ENCODE measurements at regions not wholly inside any gene's neighbourhood (a gene's known extent, or its start where the extent isn't known, plus 50 kb on each side); places are given as distances from the start of the nearest gene placed in this dataset.

DNA sequence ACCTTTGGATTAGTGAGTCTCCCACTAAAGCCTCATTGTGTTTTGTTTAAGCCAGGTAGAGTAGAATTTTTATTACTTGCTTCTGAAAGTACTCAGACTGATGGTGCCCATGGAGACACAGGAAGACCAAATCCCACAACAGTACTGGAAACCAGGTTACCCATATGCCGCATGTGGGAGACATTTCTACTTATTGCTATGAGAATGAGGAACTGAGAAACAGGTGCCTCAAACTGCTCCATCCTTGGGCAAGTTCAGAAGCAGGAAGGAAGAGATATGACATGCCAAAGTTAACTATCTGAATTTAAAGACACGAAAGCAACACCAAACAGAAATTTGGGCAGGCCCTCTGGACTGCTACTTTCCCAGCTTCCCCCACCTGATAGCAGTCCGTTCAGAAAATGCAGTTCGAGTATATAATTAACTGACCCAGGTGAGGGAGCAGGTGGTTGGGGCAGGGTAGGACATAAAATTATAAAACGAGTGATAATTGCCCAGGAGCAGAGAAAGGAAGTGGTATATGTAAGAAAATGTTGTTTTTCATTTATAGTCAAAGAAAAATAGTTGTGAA, 382.3 kb upstream of the MTPN start:
- no peak overlapping the region for H3K27ac Mint-ChIP-seq

DNA sequence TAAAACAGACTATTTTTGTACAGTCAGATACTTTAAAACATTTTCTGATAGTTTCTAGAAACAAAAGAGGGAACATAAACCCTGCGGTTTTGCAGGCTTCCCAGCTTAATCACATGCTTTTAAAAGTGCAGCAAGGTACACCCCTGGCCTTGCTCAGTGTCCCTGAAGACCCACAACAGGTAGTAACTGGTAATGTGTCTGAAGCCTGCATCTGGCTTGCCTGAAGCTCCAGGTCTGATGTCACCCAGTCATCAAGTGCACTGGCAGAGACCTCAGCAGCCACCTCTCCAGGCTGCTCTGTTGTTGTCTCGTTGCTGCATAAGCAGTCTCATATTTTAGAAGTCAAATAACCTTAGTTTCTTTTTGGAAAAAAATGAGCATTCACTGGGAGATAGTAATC, 376.1 kb upstream of the MTPN start:
- H3K27ac ChIP-seq (ENCODE audit: low read length in 2 of 2), result no peak overlapping the region
- H3K27me3 ChIP-seq (replicated peaks in 1 of 4; ENCODE audit: control extremely low read depth in 1 of 4, control insufficient read depth in 3 of 4, insufficient read depth in 4 of 4, low read length in 3 of 4), result no peaks in the 10 kb centered on the region
- H2AFZ ChIP-seq (ENCODE audit: insufficient read depth, low read depth, low read length, poor library complexity, severe bottlenecking), result no peak overlapping the region
- no peaks in the 10 kb centered on the region for H3K79me2 ChIP-seq (ENCODE audit: control insufficient read depth, insufficient read depth, low read length)
- no peaks in the 10 kb centered on the region for H3K9me3 ChIP-seq (ENCODE audit: control extremely low read depth in 1 of 3, control insufficient read depth in 2 of 3, insufficient read depth in 1 of 3, low read length in 2 of 3)
- ChIA-PET POLR2A (no interaction called here), CTCF (no interaction called here)
- WGBS (ENCODE audit: insufficient coverage), result 67% methylated on average over 1 of the region's 2 CpGs
- H3K4me2 ChIP-seq (replicated peaks; ENCODE audit: low read depth, low read length, poor library complexity, severe bottlenecking), result no peak overlapping the region
- no peak overlapping the region for H3K4me3 Mint-ChIP-seq
- no peaks in the 10 kb centered on the region for H3K9me3 Mint-ChIP-seq (ENCODE audit: insufficient read depth)
- intact Hi-C loops (cut with micrococcal nuclease), result no loop called here
- no peak for DNase-seq
- no peak overlapping the region for H3K27ac Mint-ChIP-seq
- ATAC-seq (ENCODE audit: low read depth), result no peak
- no peaks in the 10 kb centered on the region for H3K36me3 ChIP-seq (replicated peaks in 1 of 2; ENCODE audit: control extremely low read depth in 1 of 2, control insufficient read depth in 1 of 2, extremely low read depth in 1 of 2, insufficient read depth in 2 of 2, low read length in 1 of 2)
- H3K4me1 Mint-ChIP-seq, result no peaks in the 10 kb centered on the region
- no peak overlapping the region for H3K4me3 ChIP-seq (ENCODE audit: control extremely low read depth in 1 of 5, extremely low read depth in 1 of 5, insufficient read depth in 1 of 5, low read depth in 2 of 5, low read length in 4 of 5)
- H3K9ac ChIP-seq (ENCODE audit: low read length), result no peak overlapping the region
- no peaks in the 10 kb centered on the region for H4K20me1 ChIP-seq (ENCODE audit: control insufficient read depth, insufficient read depth, low read length, poor library complexity, severe bottlenecking)
- no peaks in the 10 kb centered on the region for H3K4me1 ChIP-seq (ENCODE audit: control insufficient read depth in 2 of 2, insufficient read depth in 2 of 2, low read length in 2 of 2)
- no peaks in the 10 kb centered on the region for H3K27me3 Mint-ChIP-seq
- no peak for TF ChIP-seq EZH2 (IDR thresholded peaks at IDR 0.05; ENCODE audit: borderline replicate concordance, insufficient read depth, low read depth, low read length, poor library complexity, severe bottlenecking)
- TF ChIP-seq, protein P1, sequence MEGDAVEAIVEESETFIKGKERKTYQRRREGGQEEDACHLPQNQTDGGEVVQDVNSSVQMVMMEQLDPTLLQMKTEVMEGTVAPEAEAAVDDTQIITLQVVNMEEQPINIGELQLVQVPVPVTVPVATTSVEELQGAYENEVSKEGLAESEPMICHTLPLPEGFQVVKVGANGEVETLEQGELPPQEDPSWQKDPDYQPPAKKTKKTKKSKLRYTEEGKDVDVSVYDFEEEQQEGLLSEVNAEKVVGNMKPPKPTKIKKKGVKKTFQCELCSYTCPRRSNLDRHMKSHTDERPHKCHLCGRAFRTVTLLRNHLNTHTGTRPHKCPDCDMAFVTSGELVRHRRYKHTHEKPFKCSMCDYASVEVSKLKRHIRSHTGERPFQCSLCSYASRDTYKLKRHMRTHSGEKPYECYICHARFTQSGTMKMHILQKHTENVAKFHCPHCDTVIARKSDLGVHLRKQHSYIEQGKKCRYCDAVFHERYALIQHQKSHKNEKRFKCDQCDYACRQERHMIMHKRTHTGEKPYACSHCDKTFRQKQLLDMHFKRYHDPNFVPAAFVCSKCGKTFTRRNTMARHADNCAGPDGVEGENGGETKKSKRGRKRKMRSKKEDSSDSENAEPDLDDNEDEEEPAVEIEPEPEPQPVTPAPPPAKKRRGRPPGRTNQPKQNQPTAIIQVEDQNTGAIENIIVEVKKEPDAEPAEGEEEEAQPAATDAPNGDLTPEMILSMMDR (IDR thresholded peaks at IDR 0.05), result no peak

More for the DNA sequence above, 382.3 kb upstream of the MTPN start:
- intact Hi-C loops (cut with micrococcal nuclease), result no loop called here
- Histone ChIP-seq H3K36me3 (replicated peaks in 1 of 2; ENCODE audit: control extremely low read depth in 1 of 2, control insufficient read depth in 1 of 2, extremely low read depth in 1 of 2, insufficient read depth in 2 of 2, low read length in 1 of 2) (no peaks in the 10 kb centered on the region), H3K27ac (ENCODE audit: low read length in 2 of 2) (peak overlapping the region; percentile 47 to 61), H4K20me1 (ENCODE audit: control insufficient read depth, insufficient read depth, low read length, poor library complexity, severe bottlenecking) (no peaks in the 10 kb centered on the region), H3K9ac (ENCODE audit: low read length) (no peak overlapping the region), H3K27me3 (replicated peaks in 1 of 4; ENCODE audit: control extremely low read depth in 1 of 4, control insufficient read depth in 3 of 4, insufficient read depth in 4 of 4, low read length in 3 of 4) (no peaks in the 10 kb centered on the region), H3K4me2 (replicated peaks; ENCODE audit: low read depth, low read length, poor library complexity, severe bottlenecking) (peak overlapping the region; percentile 44), H3K4me3 (ENCODE audit: control extremely low read depth in 1 of 5, extremely low read depth in 1 of 5, insufficient read depth in 1 of 5, low read depth in 2 of 5, low read length in 4 of 5) (no peak overlapping the region), H2AFZ (ENCODE audit: insufficient read depth, low read depth, low read length, poor library complexity, severe bottlenecking) (no peak overlapping the region), H3K79me2 (ENCODE audit: control insufficient read depth, insufficient read depth, low read length) (no peaks in the 10 kb centered on the region), H3K9me3 (ENCODE audit: control extremely low read depth in 1 of 3, control insufficient read depth in 2 of 3, insufficient read depth in 1 of 3, low read length in 2 of 3) (peaks cover 0 to 2% (median 0%) of the 10 kb centered on the region in 3 donors), H3K4me1 (ENCODE audit: control insufficient read depth in 2 of 2, insufficient read depth in 2 of 2, low read length in 2 of 2) (peaks cover 13 to 15% of the 10 kb centered on the region in 2 donors)
- POLR2A ChIA-PET, result no interaction called here
- CTCF ChIA-PET, result no interaction called here
- H3K4me1 Mint-ChIP-seq, result peaks cover 14% of the 10 kb centered on the region
- H3K4me3 Mint-ChIP-seq, result no peak overlapping the region
- ATAC-seq (ENCODE audit: low read depth), result peak; percentile 31
- no peak for TF ChIP-seq EZH2 (IDR thresholded peaks at IDR 0.05; ENCODE audit: borderline replicate concordance, insufficient read depth, low read depth, low read length, poor library complexity, severe bottlenecking)
- TF ChIP-seq, protein P1 (IDR thresholded peaks at IDR 0.05), result no peak
- 0% methylated on average over 1 of the region's 5 CpGs for WGBS (ENCODE audit: insufficient coverage)
- DNase-seq, result peak; percentile 48
- no peaks in the 10 kb centered on the region for H3K27me3 Mint-ChIP-seq
- H3K9me3 Mint-ChIP-seq (ENCODE audit: insufficient read depth), result no peaks in the 10 kb centered on the region

Data from B cell (primary cell).